Upper lobe of left lung (tissue), 4 donors: ENCODE measurements at regions not wholly inside any gene's neighbourhood (a gene's known extent, or its start where the extent isn't known, plus 50 kb on each side); places are given as distances from the start of the nearest gene placed in this dataset.

Source experiments
- CTCF ChIP-seq, 6 experiments: fragments of 450-650 bp in 4 of 6; fragments of 200-600 bp in 2 of 6; sonication (generic) in 2 of 6; IDR thresholded peaks; one replicate each; pipeline ENCODE4 v1.5.1; 2016 to 2019; ENCODE audit warnings: antibody characterized with exemption in 6 of 6
- POLR2AphosphoS5 ChIP-seq, 2 donors: sonication (generic); formaldehyde crosslinking; IDR thresholded peaks; one replicate each; pipeline ENCODE4 v1.5.1; 2017; ENCODE audit warnings: antibody characterized with exemption in 2 of 2

- TF ChIP-seq CTCF (IDR thresholded peaks at IDR 0.05) (no peak), POLR2AphosphoS5 (IDR thresholded peaks at IDR 0.05) (no peak)
These were observed 261.6 kb downstream of the WDR11 start for GRCh38 chr10:121112579-121113384.
